ENCODE measurements at regions not wholly inside any gene's neighbourhood (a gene's known extent, or its start where the extent isn't known, plus 50 kb on each side); places are given as distances from the start of the nearest gene placed in this dataset.

GRCh38 chr4:144899393-144899792 is 198.6 kb downstream of the ANAPC10 start:
- no peak for DNase-seq
- no peak for ATAC-seq
- intact Hi-C loops (cut with micrococcal nuclease) = no loop called here

- intact Hi-C loops (cut with micrococcal nuclease) = no loop called here
- no peak for DNase-seq
- no peak for ATAC-seq
Measured at GRCh38 chr4:144901141-144901540, 196.9 kb downstream of the ANAPC10 start.

GRCh38 chr4:144902614-144903013 is 195.4 kb downstream of the ANAPC10 start:
- intact Hi-C loops (cut with micrococcal nuclease) = no loop called here
- no peak for DNase-seq
- no peak for ATAC-seq

- peak; percentile 75 for ATAC-seq
- DNase-seq = no peak
- intact Hi-C loops (cut with micrococcal nuclease) = no loop called here
Measured at GRCh38 chr4:144903953-144904711, 193.9 kb downstream of the ANAPC10 start.

- ATAC-seq = no peak
- no peak for DNase-seq
- intact Hi-C loops (cut with micrococcal nuclease) = no loop called here
Measured at GRCh38 chr4:144905286-144905685, 192.7 kb downstream of the ANAPC10 start.

GRCh38 chr4:144906181-144906925 is 191.6 kb downstream of the ANAPC10 start:
- no peak for DNase-seq

GRCh38 chr4:144910723-144911122 is 187.3 kb downstream of the ANAPC10 start:
- intact Hi-C loops (cut with micrococcal nuclease) = no loop called here
- ATAC-seq (no peak), DNase-seq (no peak)

More at GRCh38 chr4:144906181-144906925, 191.6 kb downstream of the ANAPC10 start:
- ATAC-seq = peak; percentile 73
- intact Hi-C loops (cut with micrococcal nuclease) = no loop called here
